SK-N-SH (cell line): ENCODE measurements at regions not wholly inside any gene's neighbourhood (a gene's known extent, or its start where the extent isn't known, plus 50 kb on each side); places are given as distances from the start of the nearest gene placed in this dataset.

ENCODE experiments used
- CTCF ChIA-PET: fragments of 300-600, 350-600 bp; formaldehyde crosslinking; extraction: SDS; loops from one replicate; lab custom pipeline; 2021; lab: Yijun Ruan, JAX
- POLR2A ChIA-PET: fragments of 350-600 bp; sonication (Branson Sonifier 250); formaldehyde crosslinking; extraction: SDS; loops from one replicate; lab custom pipeline; 2020; ENCODE audit warnings: antibody characterized with exemption, inconsistent platforms; lab: Yijun Ruan, JAX
- DNase-seq: peaks from one replicate; pipeline ENCODE4 v3.0.0; 2012
- H2AFZ ChIP-seq: fragments of 200-600 bp; sonication (generic); 2 replicates; pipeline ENCODE4 v1.8.1; 2016; ENCODE audit warnings: antibody characterized with exemption, mild to moderate bottlenecking, low read depth
- H3F3A ChIP-seq: fragments of 200-600 bp; sonication (generic); replicated peaks from 2 replicates; pipeline ENCODE3; 2016; ENCODE audit warnings: antibody characterized with exemption, mild to moderate bottlenecking; ENCODE audit not compliant: insufficient read depth
- H3K27ac ChIP-seq, 2 experiments: fragments of 200-500 bp in 1 of 2; fragments of 200-600 bp in 1 of 2; sonication (Bioruptor generic) in 1 of 2; sonication (generic), shearing (Covaris generic) in 1 of 2; 2 replicates each; pipeline versions ENCODE4 v1.5.1 to v1.6.1; 2014 to 2016; ENCODE audit warnings: low read depth in 2 of 2, inconsistent platforms in 1 of 2, low read length in 1 of 2, mild to moderate bottlenecking in 1 of 2, mixed read lengths in 1 of 2
- H3K27me3 ChIP-seq: fragments of 200-600 bp; sonication (generic), shearing (Covaris generic); 2 replicates; pipeline ENCODE4 v1.6.1; 2016; ENCODE audit warnings: mixed run types; ENCODE audit not compliant: insufficient read depth
- H3K36me3 ChIP-seq, 2 experiments: fragments of 200-500 bp in 1 of 2; fragments of 200-600 bp in 1 of 2; sonication (Bioruptor generic) in 1 of 2; sonication (generic) in 1 of 2; replicated peaks in 1 of 2; 2 replicates each; pipeline versions ENCODE3 to v1.5.1; 2014 to 2016; ENCODE audit warnings: low read length in 1 of 2, mild to moderate bottlenecking in 1 of 2; ENCODE audit not compliant: insufficient read depth in 2 of 2, control insufficient read depth in 1 of 2
- H3K4me1 ChIP-seq, 2 experiments: fragments of 200-500 bp in 1 of 2; fragments of 200-600 bp in 1 of 2; sonication (Bioruptor generic) in 1 of 2; sonication (generic), shearing (Covaris generic) in 1 of 2; 2 replicates each; pipeline versions ENCODE4 v1.5.1 to v1.6.1; 2014 to 2016; ENCODE audit warnings: low read depth in 1 of 2, low read length in 1 of 2, mixed run types in 1 of 2; ENCODE audit not compliant: insufficient read depth in 2 of 2, control insufficient read depth in 1 of 2
- H3K4me2 ChIP-seq: fragments of 200-600 bp; sonication (generic), shearing (Covaris generic); 2 replicates; pipeline ENCODE4 v1.6.1; 2017; ENCODE audit warnings: mixed run types
- H3K4me3 ChIP-seq, 2 experiments: fragments of 200-500 bp in 1 of 2; fragments of 200-600 bp in 1 of 2; sonication (Bioruptor generic) in 1 of 2; sonication (generic), shearing (Covaris generic) in 1 of 2; 2 replicates each; pipeline versions ENCODE4 v1.5.1 to v1.8.1; 2014 to 2016; ENCODE audit warnings: low read depth in 2 of 2, inconsistent platforms in 1 of 2, low read length in 1 of 2, mild to moderate bottlenecking in 1 of 2, mixed read lengths in 1 of 2, moderate library complexity in 1 of 2
- H3K79me2 ChIP-seq: fragments of 200-600 bp; sonication (generic); 2 replicates; pipeline ENCODE4 v1.8.1; 2017; ENCODE audit warnings: mild to moderate bottlenecking; ENCODE audit not compliant: insufficient read depth
- H3K9ac ChIP-seq: fragments of 200-600 bp; sonication (generic); 2 replicates; pipeline ENCODE4 v1.6.1; 2017; ENCODE audit warnings: mixed run types
- H3K9me2 ChIP-seq: fragments of 200-600 bp; sonication (generic); 2 replicates; pipeline ENCODE4 v1.6.1; 2017; ENCODE audit warnings: mixed run types
- H3K9me3 ChIP-seq: fragments of 200-600 bp; sonication (generic); 2 replicates; pipeline ENCODE4 v1.6.1; 2017; ENCODE audit warnings: mixed run types, mild to moderate bottlenecking, moderate library complexity
- H4K20me1 ChIP-seq: fragments of 200-600 bp; sonication (generic); 2 replicates; pipeline ENCODE4 v1.6.1; 2017; ENCODE audit warnings: mild to moderate bottlenecking, mixed run types; ENCODE audit not compliant: insufficient read depth
- CHD2 ChIP-seq: fragments of 150-350 bp; IDR thresholded peaks from 2 replicates; pipeline ENCODE4 v1.6.1; 2018; ENCODE audit warnings: low read length; ENCODE audit not compliant: partially characterized antibody
- CTCF ChIP-seq: fragments of 200-600 bp; sonication (generic); IDR thresholded peaks from 2 replicates; pipeline ENCODE4 v1.6.1; 2017; ENCODE audit warnings: antibody characterized with exemption, mild to moderate bottlenecking, moderate library complexity
- ELF1 ChIP-seq: IDR thresholded peaks from 2 replicates; pipeline ENCODE4 v1.4.0; 2012
- EZH2phosphoT487 ChIP-seq: fragments of 200-600 bp; sonication (generic); IDR thresholded peaks from 2 replicates; pipeline ENCODE4 v1.6.1; 2017; ENCODE audit warnings: low read depth, mixed run types, mild to moderate bottlenecking, antibody characterized with exemption, moderate library complexity, borderline replicate concordance
- FOSL2 ChIP-seq: IDR thresholded peaks from 2 replicates; pipeline ENCODE4 v1.4.0; 2012; ENCODE audit warnings: low read depth, mild to moderate bottlenecking, moderate library complexity, borderline replicate concordance
- FOXJ3 ChIP-seq: sonication (generic); formaldehyde crosslinking; IDR thresholded peaks from 2 replicates; pipeline ENCODE4 v1.5.1; 2020; ENCODE audit warnings: mild to moderate bottlenecking, missing genetic modification reagents
- FOXM1 ChIP-seq: IDR thresholded peaks from 2 replicates; pipeline ENCODE4 v1.4.0; 2012; ENCODE audit warnings: low read depth, mild to moderate bottlenecking
- GABPA ChIP-seq: IDR thresholded peaks from 2 replicates; pipeline ENCODE4 v1.4.0; 2012; ENCODE audit warnings: low read depth, mild to moderate bottlenecking
- GATA2 ChIP-seq: sonication (generic); formaldehyde crosslinking; IDR thresholded peaks from 2 replicates; pipeline ENCODE4 v1.5.0; 2020; ENCODE audit warnings: mild to moderate bottlenecking, missing genetic modification reagents
- IRF3 ChIP-seq: fragments of 150-350 bp; IDR thresholded peaks from 2 replicates; pipeline ENCODE4 v1.6.1; 2016; ENCODE audit warnings: mild to moderate bottlenecking, low read depth, low read length
- MAX ChIP-seq: IDR thresholded peaks from 2 replicates; pipeline ENCODE4 v1.4.0; 2012; ENCODE audit warnings: low read depth
- MEF2A ChIP-seq: IDR thresholded peaks from 2 replicates; pipeline ENCODE4 v1.4.0; 2012; ENCODE audit warnings: low read depth, borderline replicate concordance
- MXI1 ChIP-seq: IDR thresholded peaks from 2 replicates; pipeline ENCODE4 v1.6.1; 2012; ENCODE audit warnings: mild to moderate bottlenecking, low read depth, low read length, improper control_type of control experiment
- NFIC ChIP-seq: IDR thresholded peaks from 2 replicates; pipeline ENCODE4 v1.4.0; 2012; ENCODE audit warnings: borderline replicate concordance
- NRF1 ChIP-seq: IDR thresholded peaks from 2 replicates; pipeline ENCODE4 v1.6.1; 2012; ENCODE audit warnings: low read depth, mild to moderate bottlenecking, low read length
- PBX3 ChIP-seq: IDR thresholded peaks from 2 replicates; pipeline ENCODE4; 2012
- POLR2AphosphoS5 ChIP-seq: IDR thresholded peaks from 2 replicates; pipeline ENCODE4 v1.6.1; 2012; ENCODE audit warnings: low read depth, low read length
- RAD21 ChIP-seq: IDR thresholded peaks from 2 replicates; pipeline ENCODE4 v1.6.1; 2012; ENCODE audit warnings: mild to moderate bottlenecking, low read length
- RFX5 ChIP-seq: IDR thresholded peaks from 2 replicates; pipeline ENCODE4 v1.6.1; 2012; ENCODE audit warnings: mild to moderate bottlenecking, improper control_type of control experiment, low read length
- TAF1 ChIP-seq: IDR thresholded peaks from 2 replicates; pipeline ENCODE4 v1.6.1; 2012; ENCODE audit warnings: low read depth, mild to moderate bottlenecking, low read length, moderate library complexity, borderline replicate concordance
- TCF12 ChIP-seq: IDR thresholded peaks from 2 replicates; pipeline ENCODE4 v1.4.0; 2012
- TEAD4 ChIP-seq: IDR thresholded peaks from 2 replicates; pipeline ENCODE4 v1.4.0; 2012; ENCODE audit warnings: mild to moderate bottlenecking, borderline replicate concordance; ENCODE audit not compliant: insufficient read depth
- WGBS: methylation state at CpG from one replicate; pipeline ENCODE4 v1.1.6; 2017; ENCODE audit warnings: low lambda C conversion rate; 5-methylcytosine and 5-hydroxymethylcytosine counted together

- TF ChIP-seq NRF1 (no peak), TCF12 (no peak), IRF3 (no peak), ELF1 (no peak), GATA2 (CRISPR knock-in tag) (no peak), PBX3 (no peak), FOXM1 (no peak), POLR2AphosphoS5 (no peak)
- TF ChIP-seq, all 33 proteins: peak for 0
Observed at GRCh38 chr17:15083225-15083624, 181.9 kb downstream of the PMP22 start (continued).

- no peaks in the 10 kb centered on the region for H4K20me1 ChIP-seq
- no peak for DNase-seq
- H3K27ac ChIP-seq, result no peak overlapping the region
- 2% methylated on average over 3 of the region's 3 CpGs for WGBS
- no peak overlapping the region for H3K4me3 ChIP-seq
- POLR2A ChIA-PET, result no interaction called here
- H3F3A ChIP-seq, result no peaks in the 10 kb centered on the region
- no peaks in the 10 kb centered on the region for H3K79me2 ChIP-seq
- peaks cover 33% of the 10 kb centered on the region for H3K27me3 ChIP-seq
- no peak overlapping the region for H2AFZ ChIP-seq
- H3K9me2 ChIP-seq, result no peaks in the 10 kb centered on the region
- CTCF ChIA-PET, result no interaction called here
- H3K36me3 ChIP-seq, result no peaks in the 10 kb centered on the region
- H3K9me3 ChIP-seq, result no peaks in the 10 kb centered on the region
- no peak for TF ChIP-seq ELF1
- no peak for TF ChIP-seq MXI1
- TF ChIP-seq POLR2AphosphoS5, result no peak
- no peak for TF ChIP-seq GABPA
- no peak for TF ChIP-seq TEAD4
- no peak for TF ChIP-seq CHD2
- no peak for TF ChIP-seq FOSL2
- TF ChIP-seq TAF1, result no peak
- no peak for TF ChIP-seq RAD21
- TF ChIP-seq CTCF, result no peak
- no peak for TF ChIP-seq FOXJ3 (CRISPR knock-in tag)
- TF ChIP-seq MEF2A, result no peak
- TF ChIP-seq NFIC, result no peak
- TF ChIP-seq MAX, result no peak
- TF ChIP-seq EZH2phosphoT487, result no peak
- TF ChIP-seq RFX5, result no peak
- H3K4me2 ChIP-seq, result no peak overlapping the region
- no peak overlapping the region for H3K9ac ChIP-seq
- no peaks in the 10 kb centered on the region for H3K4me1 ChIP-seq
Observed at GRCh38 chr17:15081008-15081407, 184.1 kb downstream of the PMP22 start.
